GM19468 (cell line): ENCODE measurements at regions not wholly inside any gene's neighbourhood (a gene's known extent, or its start where the extent isn't known, plus 50 kb on each side); places are given as distances from the start of the nearest gene placed in this dataset.
"Not testable (repeated sequence)": the region's sequence is repeated elsewhere in the genome, so short reads cannot be mapped to it uniquely, and the experiment has no call there.

Source experiments
- ATAC-seq: cut with Tn5 transposase; IDR thresholded peaks from one replicate; pipeline ENCODE4 v1.9.1; 2021; ENCODE audit warnings: mild to moderate bottlenecking, moderate library complexity, moderate number of reproducible peaks; ENCODE audit not compliant: unreplicated experiment; ENCODE audit errors: extremely low read depth

- no peak for ATAC-seq
These were observed 121.5 kb upstream of the FHIT start for GRCh38 chr3:61372723-61373122.

- ATAC-seq = no peak
These were observed 127.1 kb upstream of the FHIT start for GRCh38 chr3:61378311-61378710.

GRCh38 chr3:61381745-61382392 lies 130.6 kb upstream of the FHIT start:
- peak; percentile 88 for ATAC-seq

- ATAC-seq = no peak
These were observed 136.6 kb upstream of the FHIT start for GRCh38 chr3:61387817-61388216.

- ATAC-seq = not testable (repeated sequence)
These were observed 142.3 kb upstream of the FHIT start for GRCh38 chr3:61393480-61393947.

GRCh38 chr3:61401359-61401758 lies 150.1 kb upstream of the FHIT start:
- no peak for ATAC-seq

- ATAC-seq = no peak
These were observed 154.0 kb upstream of the PTPRG start for GRCh38 chr3:61407397-61407796.

GRCh38 chr3:61409638-61410037 lies 151.7 kb upstream of the PTPRG start:
- no peak for ATAC-seq

GRCh38 chr3:61410358-61410757 lies 151.0 kb upstream of the PTPRG start:
- ATAC-seq = not testable (repeated sequence)

GRCh38 chr3:61411009-61411662 lies 150.2 kb upstream of the PTPRG start:
- no peak for ATAC-seq

GRCh38 chr3:61414456-61414855 lies 146.9 kb upstream of the PTPRG start:
- ATAC-seq = peak; percentile 91

- no peak for ATAC-seq
These were observed 146.2 kb upstream of the PTPRG start for GRCh38 chr3:61415201-61415600.

GRCh38 chr3:61416618-61417017 lies 144.8 kb upstream of the PTPRG start:
- no peak for ATAC-seq

GRCh38 chr3:61417352-61417751 lies 144.0 kb upstream of the PTPRG start:
- ATAC-seq = no peak

GRCh38 chr3:61420136-61420759 lies 141.1 kb upstream of the PTPRG start:
- ATAC-seq = peak; percentile 39

GRCh38 chr3:61422945-61423673 lies 138.3 kb upstream of the PTPRG start:
- ATAC-seq = no peak

- ATAC-seq = no peak
These were observed 136.0 kb upstream of the PTPRG start for GRCh38 chr3:61425356-61425755.

- no peak for ATAC-seq
These were observed 132.3 kb upstream of the PTPRG start for GRCh38 chr3:61429106-61429505.

- ATAC-seq = not testable (repeated sequence)
These were observed 126.5 kb upstream of the PTPRG start for GRCh38 chr3:61434901-61435300.

GRCh38 chr3:61435361-61435760 lies 126.0 kb upstream of the PTPRG start:
- ATAC-seq = not testable (repeated sequence)
